IMR-90 (cell line): ENCODE measurements at regions not wholly inside any gene's neighbourhood (a gene's known extent, or its start where the extent isn't known, plus 50 kb on each side); places are given as distances from the start of the nearest gene placed in this dataset.

Source experiments
- ATAC-seq: fragments of 200-7000 bp; cut with Tn5 transposase; 2 replicates; pipeline ENCODE4 v1.9.1; 2020; ENCODE audit warnings: low read depth, mild to moderate bottlenecking, moderate library complexity
- BruUV-seq: library from RNA; stranded (reverse); fragments of 400-500 nt; replicated peaks from 2 replicates; lab custom pipeline; 2021; lab: Mats Ljungman, UMichigan
- CTCF ChIA-PET: fragments of 300-600 bp; formaldehyde crosslinking; extraction: SDS; loops from one replicate; lab custom pipeline; 2021; ENCODE audit warnings: antibody characterized with exemption; lab: Yijun Ruan, JAX
- POLR2A ChIA-PET: fragments of 300-600 bp; sonication (Branson Sonifier 250); formaldehyde crosslinking; loops from one replicate; lab custom pipeline; 2022; ENCODE audit warnings: antibody characterized with exemption; ENCODE audit not compliant: unreplicated experiment; lab: Charles Lee
- DNase-seq: peaks from one replicate; pipeline ENCODE4 v3.0.0; 2013
- H2AFZ ChIP-seq: replicated peaks from 2 replicates; pipeline ENCODE3; 2013; ENCODE audit warnings: low read length, mild to moderate bottlenecking; ENCODE audit not compliant: poor library complexity
- H2AK5ac ChIP-seq: 2 replicates; pipeline ENCODE4 v1.6.1; 2013; ENCODE audit warnings: low read depth, low read length, inconsistent platforms
- H2AK9ac ChIP-seq: replicated peaks from 2 replicates; pipeline ENCODE3; 2013; ENCODE audit warnings: mild to moderate bottlenecking, low read depth, low read length, moderate library complexity; ENCODE audit not compliant: poor library complexity
- H2BK120ac ChIP-seq: 2 replicates; pipeline ENCODE4 v1.6.1; 2013; ENCODE audit warnings: low read depth, low read length, inconsistent platforms
- H2BK15ac ChIP-seq: 3 replicates; pipeline ENCODE4 v1.6.1; 2013; ENCODE audit warnings: low read depth, low read length, inconsistent platforms
- H2BK20ac ChIP-seq: 2 replicates; pipeline ENCODE4 v1.6.1; 2013; ENCODE audit warnings: low read depth, mild to moderate bottlenecking, inconsistent platforms, low read length, moderate library complexity
- H2BK5ac ChIP-seq: 2 replicates; pipeline ENCODE4 v1.6.1; 2013; ENCODE audit warnings: mild to moderate bottlenecking, low read depth, low read length, inconsistent platforms; ENCODE audit not compliant: poor library complexity, severe bottlenecking
- H3K14ac ChIP-seq: replicated peaks from 2 replicates; pipeline ENCODE4 v1.6.1; 2013; ENCODE audit warnings: low read depth, low read length, inconsistent platforms
- H3K18ac ChIP-seq: 2 replicates; pipeline ENCODE4 v1.6.1; 2013; ENCODE audit warnings: low read depth, low read length, control low read depth
- H3K23ac ChIP-seq: 2 replicates; pipeline ENCODE4 v1.6.1; 2013; ENCODE audit warnings: low read depth, low read length, inconsistent platforms
- H3K27ac ChIP-seq: 2 replicates; pipeline ENCODE4 v1.5.1; 2013; ENCODE audit warnings: mild to moderate bottlenecking, control low read depth, low read length; ENCODE audit not compliant: insufficient read depth
- H3K27me3 ChIP-seq: 2 replicates; pipeline ENCODE4 v1.6.1; 2013; ENCODE audit warnings: low read length; ENCODE audit not compliant: control insufficient read depth, insufficient read depth
- H3K36me3 ChIP-seq: 2 replicates; pipeline ENCODE4 v1.6.1; 2013; ENCODE audit warnings: low read length, mixed read lengths; ENCODE audit not compliant: control insufficient read depth, insufficient read depth
- H3K4ac ChIP-seq: 2 replicates; pipeline ENCODE4 v1.6.1; 2013; ENCODE audit warnings: low read depth, low read length, inconsistent platforms
- H3K4me1 ChIP-seq: 2 replicates; pipeline ENCODE4 v1.6.1; 2013; ENCODE audit warnings: low read length, mixed read lengths; ENCODE audit not compliant: control insufficient read depth, insufficient read depth
- H3K4me2 ChIP-seq: 2 replicates; pipeline ENCODE4 v1.6.1; 2013; ENCODE audit warnings: low read depth, mild to moderate bottlenecking, control low read depth, low read length, moderate library complexity
- H3K4me3 ChIP-seq: 2 replicates; pipeline ENCODE4 v1.5.1; 2013; ENCODE audit warnings: low read depth, mild to moderate bottlenecking, control low read depth, low read length, moderate library complexity; ENCODE audit not compliant: insufficient read depth
- H3K56ac ChIP-seq: 2 replicates; pipeline ENCODE4 v1.6.1; 2013; ENCODE audit warnings: low read length, inconsistent platforms; ENCODE audit not compliant: insufficient read depth; ENCODE audit errors: extremely low read depth
- H3K79me1 ChIP-seq, 2 experiments: 2 replicates each; pipeline ENCODE4 v1.6.1; 2013; ENCODE audit warnings: low read length in 2 of 2, inconsistent platforms in 1 of 2, low read depth in 1 of 2
- H3K9ac ChIP-seq: 2 replicates; pipeline ENCODE4 v1.6.1; 2013; ENCODE audit warnings: low read depth, low read length, control low read depth
- H3K9me1 ChIP-seq: 2 replicates; pipeline ENCODE4 v1.6.1; 2013; ENCODE audit warnings: low read length, inconsistent platforms; ENCODE audit not compliant: insufficient read depth
- H3K9me3 ChIP-seq: 2 replicates; pipeline ENCODE4 v1.6.1; 2013; ENCODE audit warnings: low read length; ENCODE audit not compliant: control insufficient read depth, insufficient read depth
- H4K20me1 ChIP-seq: 2 replicates; pipeline ENCODE4 v1.6.1; 2013; ENCODE audit warnings: low read length, inconsistent platforms; ENCODE audit not compliant: insufficient read depth
- H4K5ac ChIP-seq: 2 replicates; pipeline ENCODE4 v1.6.1; 2013; ENCODE audit warnings: mild to moderate bottlenecking, low read depth, low read length, control low read depth
- H4K8ac ChIP-seq, 2 experiments: 2 replicates each; pipeline ENCODE4 v1.6.1; 2013; ENCODE audit warnings: low read depth in 2 of 2, low read length in 2 of 2, control low read depth in 1 of 2, inconsistent platforms in 1 of 2
- H4K91ac ChIP-seq: 2 replicates; pipeline ENCODE4 v1.6.1; 2013; ENCODE audit warnings: low read depth, low read length, inconsistent platforms; ENCODE audit not compliant: insufficient read depth
- BHLHE40 ChIP-seq: fragments of 150-350 bp; IDR thresholded peaks from 2 replicates; pipeline ENCODE4 v1.6.1; 2016; ENCODE audit warnings: mild to moderate bottlenecking, low read depth, low read length
- CEBPB ChIP-seq: IDR thresholded peaks from 2 replicates; pipeline ENCODE4 v1.6.1; 2012; ENCODE audit warnings: low read depth, low read length, improper control_type of control experiment
- CTCF ChIP-seq: conservative IDR thresholded peaks from 2 replicates; pipeline ENCODE4 v1.5.1; 2012; ENCODE audit warnings: mild to moderate bottlenecking, low read depth, low read length, improper control_type of control experiment
- FOS ChIP-seq: fragments of 150-350 bp; IDR thresholded peaks from 2 replicates; pipeline ENCODE4 v1.6.1; 2016; ENCODE audit warnings: low read depth, low read length
- MAFK ChIP-seq: IDR thresholded peaks from 2 replicates; pipeline ENCODE4 v1.6.1; 2012; ENCODE audit warnings: low read depth, low read length, improper control_type of control experiment
- MAZ ChIP-seq: IDR thresholded peaks from 2 replicates; pipeline ENCODE4 v1.6.1; 2012; ENCODE audit warnings: low read depth, mild to moderate bottlenecking, low read length, improper control_type of control experiment, moderate library complexity, borderline replicate concordance
- MXI1 ChIP-seq: IDR thresholded peaks from 2 replicates; pipeline ENCODE4 v1.6.1; 2012; ENCODE audit warnings: low read depth, mild to moderate bottlenecking, low read length, moderate library complexity, borderline replicate concordance
- NFE2L2 ChIP-seq: fragments of 150-350 bp; IDR thresholded peaks from 2 replicates; pipeline ENCODE4 v1.6.1; 2016; ENCODE audit warnings: low read depth, mild to moderate bottlenecking, low read length
- POLR2A ChIP-seq: IDR thresholded peaks from 2 replicates; pipeline ENCODE4 v1.6.1; 2012; ENCODE audit warnings: mild to moderate bottlenecking, low read depth, low read length
- RAD21 ChIP-seq: IDR thresholded peaks from 2 replicates; pipeline ENCODE4 v1.6.1; 2012; ENCODE audit warnings: low read length, improper control_type of control experiment
- RFX5 ChIP-seq: IDR thresholded peaks from 2 replicates; pipeline ENCODE4 v1.8.0; 2012; ENCODE audit warnings: low read depth, mild to moderate bottlenecking, low read length, moderate library complexity
- WGBS, 2 experiments: methylation state at CpG; one replicate each; pipeline versions ENCODE4 v1.1.5 to v1.1.7; 2013; ENCODE audit warnings: missing lambda C conversion rate in 2 of 2; ENCODE audit not compliant: insufficient read length in 1 of 2; ENCODE audit errors: extremely low coverage in 2 of 2; 5-methylcytosine and 5-hydroxymethylcytosine counted together
- dilution Hi-C: fragments of 300-500 bp; cut with HindIII; formaldehyde crosslinking; loops from one replicate; pipeline ENCODE4 v1.14.3; 2018; ENCODE audit warnings: low sequenced_read_pairs; ENCODE audit not compliant: unreplicated experiment
- in situ Hi-C: fragments of 300-500 bp; cut with MboI; formaldehyde crosslinking; loops from 3 replicates; pipeline ENCODE4 v1.14.3; 2019; ENCODE audit warnings: low sequenced_read_pairs, inconsistent platforms, mixed read lengths
- intact Hi-C: fragments of 100-400 bp; cut with micrococcal nuclease; formaldehyde crosslinking; loops from 2 replicates; pipeline ENCODE4 v1.10.0; 2022

GRCh38 chr22:44438056-44438455, 60.0 kb downstream of the RTL6 start:
- dilution Hi-C loops: no loop called here
- H4K91ac ChIP-seq: no peak overlapping the region
- BruUV-seq: no TSS peak
- WGBS, 2 experiments: no CpG with 5 or more reads among the region's 14 CpGs
- ChIA-PET POLR2A (no interaction called here), CTCF (no interaction called here)
- no peak overlapping the region for H3K4ac ChIP-seq
- no peak overlapping the region; the same call in 1 of the 2 replicates for H2AK5ac ChIP-seq
- DNase-seq: no peak
- H2BK120ac ChIP-seq: no peak overlapping the region
- H3K4me2 ChIP-seq: no peak overlapping the region
- H3K27me3 ChIP-seq: peaks cover 9% of the 10 kb centered on the region
- H3K9ac ChIP-seq: no peak overlapping the region
- no peak overlapping the region for H2BK20ac ChIP-seq
- no peaks in the 10 kb centered on the region for H3K79me1 ChIP-seq
- H3K23ac ChIP-seq: no peak overlapping the region
- no peak overlapping the region for H4K5ac ChIP-seq
- peaks cover 4% of the 10 kb centered on the region; the same call in 1 of the 2 replicates for H3K4me1 ChIP-seq
- no peak overlapping the region for H3K56ac ChIP-seq
- H2AFZ ChIP-seq: peak overlapping the region; percentile 53
- no peaks in the 10 kb centered on the region for H3K9me3 ChIP-seq
- H2BK15ac ChIP-seq: no peak overlapping the region
- H2BK5ac ChIP-seq: no peak overlapping the region
- H3K4me3 ChIP-seq: no peak overlapping the region
- H3K27ac ChIP-seq: no peak overlapping the region
- intact Hi-C loops: no loop called here
- no peaks in the 10 kb centered on the region for H3K36me3 ChIP-seq
- H2AK9ac ChIP-seq: peak overlapping the region; percentile 75
- H4K20me1 ChIP-seq: no peaks in the 10 kb centered on the region
- no peak overlapping the region for H3K18ac ChIP-seq
- in situ Hi-C loops: no loop called here
- ATAC-seq: no peak
- H4K8ac ChIP-seq: no peak overlapping the region
- TF ChIP-seq CEBPB (no peak), FOS (no peak), MAFK (no peak), RAD21 (no peak), RFX5 (no peak), NFE2L2 (no peak), CTCF (no peak), BHLHE40 (no peak), MXI1 (no peak), MAZ (no peak), POLR2A (no peak)
- no peak overlapping the region for H3K14ac ChIP-seq
- no peaks in the 10 kb centered on the region for H3K9me1 ChIP-seq
